ENCODE measurements at regions not wholly inside any gene's neighbourhood (a gene's known extent, or its start where the extent isn't known, plus 50 kb on each side); places are given as distances from the start of the nearest gene placed in this dataset.
A peak's percentile ranks its signal among the peaks of the same experiment; 100 is the strongest.

DNA sequence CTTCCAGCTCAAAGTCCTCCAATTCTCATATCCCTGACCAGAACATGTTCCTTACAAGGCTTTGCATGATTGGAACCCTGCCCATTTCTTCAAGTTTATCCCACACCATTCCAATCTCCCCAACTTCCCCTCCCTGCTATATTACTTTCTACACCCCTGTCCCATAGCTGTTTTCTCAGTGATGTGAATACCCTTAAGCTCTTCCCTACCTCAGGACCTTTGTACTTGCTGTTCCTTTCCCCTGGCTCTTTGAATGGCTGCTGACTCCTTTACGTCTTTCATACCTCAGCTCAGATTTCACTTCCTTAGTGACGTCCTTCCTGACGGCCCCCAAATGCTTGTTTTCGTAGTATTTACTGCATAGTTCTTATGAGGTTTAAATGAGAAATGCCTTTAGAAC, 166.2 kb upstream of the ZNF462 start:
- ATAC-seq, result no peak
- TF ChIP-seq ZNF8 (CRISPR knock-in tag; IDR thresholded peaks at IDR 0.05) (no peak), GLIS3 (CRISPR knock-in tag; IDR thresholded peaks at IDR 0.05) (no peak), ARNTL (CRISPR knock-in tag; IDR thresholded peaks at IDR 0.05; ENCODE audit: borderline replicate concordance, low read depth) (no peak), PPARA (CRISPR knock-in tag; IDR thresholded peaks at IDR 0.05; ENCODE audit: borderline replicate concordance) (no peak), CSDC2 (CRISPR knock-in tag; IDR thresholded peaks at IDR 0.05) (no peak), RARB (CRISPR knock-in tag; IDR thresholded peaks at IDR 0.05) (no peak), ZNF70 (CRISPR knock-in tag; IDR thresholded peaks at IDR 0.05) (no peak), TOX (CRISPR knock-in tag; IDR thresholded peaks at IDR 0.05; ENCODE audit: borderline replicate concordance) (no peak), ZC3H10 (CRISPR knock-in tag; IDR thresholded peaks at IDR 0.05) (no peak), ZNF565 (CRISPR knock-in tag; conservative IDR thresholded peaks at IDR 0.05; ENCODE audit: low read depth) (no peak)
- TF ChIP-seq, protein P1, sequence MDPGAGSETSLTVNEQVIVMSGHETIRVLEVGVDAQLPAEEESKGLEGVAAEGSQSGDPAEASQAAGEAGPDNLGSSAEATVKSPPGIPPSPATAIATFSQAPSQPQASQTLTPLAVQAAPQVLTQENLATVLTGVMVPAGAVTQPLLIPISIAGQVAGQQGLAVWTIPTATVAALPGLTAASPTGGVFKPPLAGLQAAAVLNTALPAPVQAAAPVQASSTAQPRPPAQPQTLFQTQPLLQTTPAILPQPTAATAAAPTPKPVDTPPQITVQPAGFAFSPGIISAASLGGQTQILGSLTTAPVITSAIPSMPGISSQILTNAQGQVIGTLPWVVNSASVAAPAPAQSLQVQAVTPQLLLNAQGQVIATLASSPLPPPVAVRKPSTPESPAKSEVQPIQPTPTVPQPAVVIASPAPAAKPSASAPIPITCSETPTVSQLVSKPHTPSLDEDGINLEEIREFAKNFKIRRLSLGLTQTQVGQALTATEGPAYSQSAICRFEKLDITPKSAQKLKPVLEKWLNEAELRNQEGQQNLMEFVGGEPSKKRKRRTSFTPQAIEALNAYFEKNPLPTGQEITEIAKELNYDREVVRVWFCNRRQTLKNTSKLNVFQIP (CRISPR knock-in tag; IDR thresholded peaks at IDR 0.05; ENCODE audit: borderline replicate concordance, low read depth), result no peak

DNA sequence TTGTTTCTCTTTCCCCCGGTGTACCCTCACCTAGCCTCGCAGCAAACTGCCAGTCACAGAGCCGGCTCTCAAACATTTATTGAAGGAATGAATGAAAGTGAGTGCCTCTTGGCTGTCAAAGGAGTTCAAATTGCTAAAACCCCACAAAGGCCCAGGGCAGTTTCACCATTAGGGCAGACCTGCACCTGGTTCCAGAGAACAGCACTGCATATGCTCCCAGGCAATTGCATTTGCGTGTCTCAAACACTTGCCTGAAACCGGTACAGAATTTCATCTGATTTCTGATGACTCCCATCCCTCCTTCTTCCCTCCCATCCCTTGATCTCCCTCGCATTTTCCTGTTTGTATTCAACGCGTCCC, 165.6 kb upstream of the ZNF462 start:
- peak; percentile 55 for ATAC-seq
- TF ChIP-seq TOX (CRISPR knock-in tag; IDR thresholded peaks at IDR 0.05; ENCODE audit: borderline replicate concordance) (no peak), GLIS3 (CRISPR knock-in tag; IDR thresholded peaks at IDR 0.05) (no peak), CSDC2 (CRISPR knock-in tag; IDR thresholded peaks at IDR 0.05) (no peak), ISL1 (CRISPR knock-in tag; IDR thresholded peaks at IDR 0.05) (no peak), ESRRG (CRISPR knock-in tag; IDR thresholded peaks at IDR 0.05) (no peak), ZNF565 (CRISPR knock-in tag; conservative IDR thresholded peaks at IDR 0.05; ENCODE audit: low read depth) (no peak), BACH2 (CRISPR knock-in tag; IDR thresholded peaks at IDR 0.05; ENCODE audit: borderline replicate concordance) (no peak), RARB (CRISPR knock-in tag; IDR thresholded peaks at IDR 0.05) (no peak), TCF4 (CRISPR knock-in tag; IDR thresholded peaks at IDR 0.05; ENCODE audit: borderline replicate concordance) (no peak), SNAI2 (CRISPR knock-in tag; IDR thresholded peaks at IDR 0.05) (no peak), ZNF70 (CRISPR knock-in tag; IDR thresholded peaks at IDR 0.05) (no peak), ZNF8 (CRISPR knock-in tag; IDR thresholded peaks at IDR 0.05) (no peak), ZFP3 (CRISPR knock-in tag; IDR thresholded peaks at IDR 0.05) (no peak), ZFP30 (CRISPR knock-in tag; IDR thresholded peaks at IDR 0.05) (no peak), PPARA (CRISPR knock-in tag; IDR thresholded peaks at IDR 0.05; ENCODE audit: borderline replicate concordance) (no peak), ARNTL (CRISPR knock-in tag; IDR thresholded peaks at IDR 0.05; ENCODE audit: borderline replicate concordance, low read depth) (no peak)
- TF ChIP-seq, protein P1 (CRISPR knock-in tag; IDR thresholded peaks at IDR 0.05; ENCODE audit: borderline replicate concordance, low read depth), result no peak
- TF ChIP-seq, protein P2, sequence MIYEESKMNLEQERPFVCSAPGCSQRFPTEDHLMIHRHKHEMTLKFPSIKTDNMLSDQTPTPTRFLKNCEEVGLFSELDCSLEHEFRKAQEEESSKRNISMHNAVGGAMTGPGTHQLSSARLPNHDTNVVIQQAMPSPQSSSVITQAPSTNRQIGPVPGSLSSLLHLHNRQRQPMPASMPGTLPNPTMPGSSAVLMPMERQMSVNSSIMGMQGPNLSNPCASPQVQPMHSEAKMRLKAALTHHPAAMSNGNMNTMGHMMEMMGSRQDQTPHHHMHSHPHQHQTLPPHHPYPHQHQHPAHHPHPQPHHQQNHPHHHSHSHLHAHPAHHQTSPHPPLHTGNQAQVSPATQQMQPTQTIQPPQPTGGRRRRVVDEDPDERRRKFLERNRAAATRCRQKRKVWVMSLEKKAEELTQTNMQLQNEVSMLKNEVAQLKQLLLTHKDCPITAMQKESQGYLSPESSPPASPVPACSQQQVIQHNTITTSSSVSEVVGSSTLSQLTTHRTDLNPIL (CRISPR knock-in tag; IDR thresholded peaks at IDR 0.05; ENCODE audit: low read depth), result no peak
- TF ChIP-seq, protein P3, sequence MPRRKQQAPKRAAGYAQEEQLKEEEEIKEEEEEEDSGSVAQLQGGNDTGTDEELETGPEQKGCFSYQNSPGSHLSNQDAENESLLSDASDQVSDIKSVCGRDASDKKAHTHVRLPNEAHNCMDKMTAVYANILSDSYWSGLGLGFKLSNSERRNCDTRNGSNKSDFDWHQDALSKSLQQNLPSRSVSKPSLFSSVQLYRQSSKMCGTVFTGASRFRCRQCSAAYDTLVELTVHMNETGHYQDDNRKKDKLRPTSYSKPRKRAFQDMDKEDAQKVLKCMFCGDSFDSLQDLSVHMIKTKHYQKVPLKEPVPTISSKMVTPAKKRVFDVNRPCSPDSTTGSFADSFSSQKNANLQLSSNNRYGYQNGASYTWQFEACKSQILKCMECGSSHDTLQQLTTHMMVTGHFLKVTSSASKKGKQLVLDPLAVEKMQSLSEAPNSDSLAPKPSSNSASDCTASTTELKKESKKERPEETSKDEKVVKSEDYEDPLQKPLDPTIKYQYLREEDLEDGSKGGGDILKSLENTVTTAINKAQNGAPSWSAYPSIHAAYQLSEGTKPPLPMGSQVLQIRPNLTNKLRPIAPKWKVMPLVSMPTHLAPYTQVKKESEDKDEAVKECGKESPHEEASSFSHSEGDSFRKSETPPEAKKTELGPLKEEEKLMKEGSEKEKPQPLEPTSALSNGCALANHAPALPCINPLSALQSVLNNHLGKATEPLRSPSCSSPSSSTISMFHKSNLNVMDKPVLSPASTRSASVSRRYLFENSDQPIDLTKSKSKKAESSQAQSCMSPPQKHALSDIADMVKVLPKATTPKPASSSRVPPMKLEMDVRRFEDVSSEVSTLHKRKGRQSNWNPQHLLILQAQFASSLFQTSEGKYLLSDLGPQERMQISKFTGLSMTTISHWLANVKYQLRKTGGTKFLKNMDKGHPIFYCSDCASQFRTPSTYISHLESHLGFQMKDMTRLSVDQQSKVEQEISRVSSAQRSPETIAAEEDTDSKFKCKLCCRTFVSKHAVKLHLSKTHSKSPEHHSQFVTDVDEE (CRISPR knock-in tag; IDR thresholded peaks at IDR 0.05), result no peak
- TF ChIP-seq, protein P4, sequence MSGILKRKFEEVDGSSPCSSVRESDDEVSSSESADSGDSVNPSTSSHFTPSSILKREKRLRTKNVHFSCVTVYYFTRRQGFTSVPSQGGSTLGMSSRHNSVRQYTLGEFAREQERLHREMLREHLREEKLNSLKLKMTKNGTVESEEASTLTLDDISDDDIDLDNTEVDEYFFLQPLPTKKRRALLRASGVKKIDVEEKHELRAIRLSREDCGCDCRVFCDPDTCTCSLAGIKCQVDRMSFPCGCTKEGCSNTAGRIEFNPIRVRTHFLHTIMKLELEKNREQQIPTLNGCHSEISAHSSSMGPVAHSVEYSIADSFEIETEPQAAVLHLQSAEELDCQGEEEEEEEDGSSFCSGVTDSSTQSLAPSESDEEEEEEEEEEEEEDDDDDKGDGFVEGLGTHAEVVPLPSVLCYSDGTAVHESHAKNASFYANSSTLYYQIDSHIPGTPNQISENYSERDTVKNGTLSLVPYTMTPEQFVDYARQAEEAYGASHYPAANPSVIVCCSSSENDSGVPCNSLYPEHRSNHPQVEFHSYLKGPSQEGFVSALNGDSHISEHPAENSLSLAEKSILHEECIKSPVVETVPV (CRISPR knock-in tag; IDR thresholded peaks at IDR 0.05), result no peak
